ENCODE measurements at regions not wholly inside any gene's neighbourhood (a gene's known extent, or its start where the extent isn't known, plus 50 kb on each side); places are given as distances from the start of the nearest gene placed in this dataset.

DNA sequence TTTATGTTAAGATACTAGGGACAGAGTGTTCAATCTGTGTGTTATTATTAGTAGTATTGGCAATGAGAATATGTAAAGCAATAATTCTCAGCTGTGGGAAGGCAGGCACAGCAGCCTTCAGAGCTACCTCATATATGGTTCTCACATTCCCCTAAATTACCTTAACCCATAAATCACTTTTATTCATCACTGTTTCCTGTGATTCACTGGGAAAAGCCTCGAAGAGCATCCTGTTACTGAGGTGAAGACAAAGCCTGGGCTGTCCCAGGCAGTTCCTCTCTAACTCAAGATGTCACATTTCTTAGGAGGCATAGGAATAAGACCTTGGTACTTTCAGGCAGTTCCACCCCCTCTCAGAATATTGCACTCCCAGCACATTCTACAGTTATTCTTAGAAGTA lies 965.7 kb downstream of the NCAM2 start:
- TF ChIP-seq, protein P1, sequence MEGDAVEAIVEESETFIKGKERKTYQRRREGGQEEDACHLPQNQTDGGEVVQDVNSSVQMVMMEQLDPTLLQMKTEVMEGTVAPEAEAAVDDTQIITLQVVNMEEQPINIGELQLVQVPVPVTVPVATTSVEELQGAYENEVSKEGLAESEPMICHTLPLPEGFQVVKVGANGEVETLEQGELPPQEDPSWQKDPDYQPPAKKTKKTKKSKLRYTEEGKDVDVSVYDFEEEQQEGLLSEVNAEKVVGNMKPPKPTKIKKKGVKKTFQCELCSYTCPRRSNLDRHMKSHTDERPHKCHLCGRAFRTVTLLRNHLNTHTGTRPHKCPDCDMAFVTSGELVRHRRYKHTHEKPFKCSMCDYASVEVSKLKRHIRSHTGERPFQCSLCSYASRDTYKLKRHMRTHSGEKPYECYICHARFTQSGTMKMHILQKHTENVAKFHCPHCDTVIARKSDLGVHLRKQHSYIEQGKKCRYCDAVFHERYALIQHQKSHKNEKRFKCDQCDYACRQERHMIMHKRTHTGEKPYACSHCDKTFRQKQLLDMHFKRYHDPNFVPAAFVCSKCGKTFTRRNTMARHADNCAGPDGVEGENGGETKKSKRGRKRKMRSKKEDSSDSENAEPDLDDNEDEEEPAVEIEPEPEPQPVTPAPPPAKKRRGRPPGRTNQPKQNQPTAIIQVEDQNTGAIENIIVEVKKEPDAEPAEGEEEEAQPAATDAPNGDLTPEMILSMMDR (conservative IDR thresholded peaks at IDR 0.05), result no peak
- no peak for TF ChIP-seq EZH2 (IDR thresholded peaks at IDR 0.05; ENCODE audit: low read depth)
